ENCODE measurements at regions not wholly inside any gene's neighbourhood (a gene's known extent, or its start where the extent isn't known, plus 50 kb on each side); places are given as distances from the start of the nearest gene placed in this dataset.

DNA sequence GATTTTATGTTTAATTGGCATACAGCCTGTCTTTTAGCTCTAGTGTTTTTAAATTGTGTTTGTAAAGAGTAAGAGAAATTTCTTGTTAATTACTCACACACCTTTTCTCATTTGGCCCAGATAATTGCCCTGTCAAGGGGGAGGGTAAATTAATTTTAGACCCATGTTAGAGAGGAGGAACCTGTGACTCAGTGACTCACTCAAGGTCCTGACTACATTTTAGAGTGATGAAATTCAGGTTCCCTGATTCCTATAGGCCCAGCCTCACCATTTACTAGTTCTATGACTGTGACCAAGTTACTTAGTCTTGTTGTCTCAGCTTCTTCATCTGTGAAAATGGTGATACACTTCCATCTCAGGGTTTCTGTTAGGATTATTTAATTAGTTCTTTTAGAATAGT, 125.2 kb upstream of the DPH6 start:
- H3K27ac ChIP-seq, result no peak overlapping the region
- no peak for TF ChIP-seq ZFX (IDR thresholded peaks at IDR 0.05; ENCODE audit: borderline replicate concordance)
- TF ChIP-seq, protein P1, sequence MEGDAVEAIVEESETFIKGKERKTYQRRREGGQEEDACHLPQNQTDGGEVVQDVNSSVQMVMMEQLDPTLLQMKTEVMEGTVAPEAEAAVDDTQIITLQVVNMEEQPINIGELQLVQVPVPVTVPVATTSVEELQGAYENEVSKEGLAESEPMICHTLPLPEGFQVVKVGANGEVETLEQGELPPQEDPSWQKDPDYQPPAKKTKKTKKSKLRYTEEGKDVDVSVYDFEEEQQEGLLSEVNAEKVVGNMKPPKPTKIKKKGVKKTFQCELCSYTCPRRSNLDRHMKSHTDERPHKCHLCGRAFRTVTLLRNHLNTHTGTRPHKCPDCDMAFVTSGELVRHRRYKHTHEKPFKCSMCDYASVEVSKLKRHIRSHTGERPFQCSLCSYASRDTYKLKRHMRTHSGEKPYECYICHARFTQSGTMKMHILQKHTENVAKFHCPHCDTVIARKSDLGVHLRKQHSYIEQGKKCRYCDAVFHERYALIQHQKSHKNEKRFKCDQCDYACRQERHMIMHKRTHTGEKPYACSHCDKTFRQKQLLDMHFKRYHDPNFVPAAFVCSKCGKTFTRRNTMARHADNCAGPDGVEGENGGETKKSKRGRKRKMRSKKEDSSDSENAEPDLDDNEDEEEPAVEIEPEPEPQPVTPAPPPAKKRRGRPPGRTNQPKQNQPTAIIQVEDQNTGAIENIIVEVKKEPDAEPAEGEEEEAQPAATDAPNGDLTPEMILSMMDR (IDR thresholded peaks at IDR 0.05), result no peak

DNA sequence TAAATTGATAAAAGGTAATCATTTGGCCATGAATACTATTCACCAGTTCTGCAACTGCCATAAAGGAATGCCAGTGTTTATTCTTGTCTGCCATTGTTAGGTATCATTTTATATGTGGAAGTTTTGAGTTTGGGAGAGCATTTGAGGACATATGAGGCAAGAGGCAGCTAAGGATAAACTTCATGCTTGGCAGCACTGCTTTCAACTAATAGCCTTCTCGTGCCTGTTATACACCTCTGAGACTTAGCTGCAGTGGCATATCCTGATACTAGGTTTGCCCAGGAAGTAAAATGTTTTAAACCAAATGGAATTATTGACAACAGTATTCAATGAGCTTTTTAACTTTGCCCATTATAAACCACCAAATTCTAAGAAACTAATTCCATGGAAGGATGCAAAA, 126.0 kb upstream of the DPH6 start:
- no peak overlapping the region for H3K27ac ChIP-seq
- no peak for TF ChIP-seq ZFX (IDR thresholded peaks at IDR 0.05; ENCODE audit: borderline replicate concordance)
- TF ChIP-seq, protein P1 (IDR thresholded peaks at IDR 0.05), result no peak

- no peak overlapping the region for H3K27ac ChIP-seq
- no peak for TF ChIP-seq ZFX (IDR thresholded peaks at IDR 0.05; ENCODE audit: borderline replicate concordance)
- TF ChIP-seq, protein P1 (IDR thresholded peaks at IDR 0.05), result no peak
These were observed 127.2 kb upstream of the DPH6 start for GRCh38 chr15:35673093-35673684.

- no peak overlapping the region for H3K27ac ChIP-seq
These were observed 129.2 kb upstream of the DPH6 start for GRCh38 chr15:35674873-35675781.

GRCh38 chr15:35678774-35679173, 132.8 kb upstream of the DPH6 start:
- H3K27ac ChIP-seq, result no peak overlapping the region
- TF ChIP-seq, protein P1 (IDR thresholded peaks at IDR 0.05), result no peak
- TF ChIP-seq ZFX (IDR thresholded peaks at IDR 0.05; ENCODE audit: borderline replicate concordance), result no peak

More at GRCh38 chr15:35674873-35675781, 129.2 kb upstream of the DPH6 start:
- TF ChIP-seq ZFX (IDR thresholded peaks at IDR 0.05; ENCODE audit: borderline replicate concordance), result no peak
- TF ChIP-seq, protein P1 (IDR thresholded peaks at IDR 0.05), result no peak

GRCh38 chr15:35679186-35679585, 133.2 kb upstream of the DPH6 start:
- H3K27ac ChIP-seq, result no peak overlapping the region
- TF ChIP-seq ZFX (IDR thresholded peaks at IDR 0.05; ENCODE audit: borderline replicate concordance), result no peak

DNA sequence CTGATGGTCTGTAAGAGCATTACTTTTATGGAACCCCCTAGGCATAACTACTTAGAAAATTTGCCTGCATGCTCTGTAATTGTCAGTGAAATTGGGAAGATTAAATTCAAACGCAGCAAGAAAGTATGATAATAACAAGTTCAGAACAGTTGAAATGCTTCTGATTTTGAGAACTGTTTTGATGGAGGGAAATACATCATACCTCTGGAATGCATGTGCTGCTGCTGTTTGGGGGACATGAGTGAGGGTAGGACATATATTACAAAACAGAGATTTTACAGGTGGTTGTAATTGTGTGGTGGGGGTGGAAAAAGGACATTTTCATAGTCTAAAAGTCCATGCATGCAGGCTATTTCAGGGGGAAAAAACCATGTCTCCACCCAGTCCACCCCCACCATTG, 135.0 kb upstream of the DPH6 start:
- H3K27ac ChIP-seq, result no peak overlapping the region
- TF ChIP-seq, protein P1 (IDR thresholded peaks at IDR 0.05), result no peak
- no peak for TF ChIP-seq ZFX (IDR thresholded peaks at IDR 0.05; ENCODE audit: borderline replicate concordance)

All from 22Rv1 (cell line).